Frontal cortex (tissue), 3 donors: ENCODE measurements at regions not wholly inside any gene's neighbourhood (a gene's known extent, or its start where the extent isn't known, plus 50 kb on each side); places are given as distances from the start of the nearest gene placed in this dataset.

Source experiments
- DNase-seq, 2 donors: peaks; one replicate each; pipeline ENCODE4 v3.0.0; 2012; ENCODE audit warnings: low spot score in 2 of 2
- FAIRE-seq: peaks from 2 replicates; lab custom pipeline; 2012; peaks lifted over from hg19 to GRCh38; lab: Jason Lieb, UNC
- donor health status: control.
- donor health status: control.
- donor health status: control.

DNA sequence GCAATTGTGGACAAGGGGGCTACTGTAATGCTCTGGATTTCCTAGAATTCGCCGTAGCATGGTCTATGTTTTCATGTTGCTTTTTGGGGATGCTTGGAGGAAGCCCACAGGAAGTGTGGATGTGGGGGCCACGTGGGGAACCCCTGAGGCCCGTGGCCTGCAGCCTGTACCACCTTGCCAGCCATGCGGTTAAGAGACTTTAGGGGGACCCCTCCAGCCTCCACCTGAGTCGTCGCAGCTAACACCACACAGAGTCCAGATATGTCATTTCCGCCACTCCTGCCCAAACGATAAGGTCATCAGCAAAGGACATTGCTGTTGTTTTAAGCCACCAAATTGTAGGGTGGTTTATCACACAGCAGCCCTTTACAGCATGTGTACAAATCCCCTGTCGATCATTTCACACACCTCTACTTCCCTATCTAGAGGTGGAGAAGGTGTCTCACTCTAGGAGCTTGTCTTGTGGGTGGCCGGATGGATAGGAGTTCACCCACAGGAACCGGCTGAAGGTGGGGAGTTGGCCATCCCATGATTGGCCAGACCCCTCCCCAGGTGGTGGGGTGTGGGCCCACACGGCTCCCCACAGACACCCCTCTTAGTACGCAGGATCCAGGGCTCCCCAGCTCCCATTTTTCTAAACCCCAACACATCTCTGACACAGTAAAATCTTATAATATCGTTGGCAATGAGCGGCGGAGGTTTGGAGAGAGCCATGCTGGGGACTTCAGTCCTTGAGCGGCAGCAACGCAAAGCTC lies 226.7 kb downstream of the TEX29 start:
- DNase-seq (no peak), FAIRE-seq (no peak)

DNA sequence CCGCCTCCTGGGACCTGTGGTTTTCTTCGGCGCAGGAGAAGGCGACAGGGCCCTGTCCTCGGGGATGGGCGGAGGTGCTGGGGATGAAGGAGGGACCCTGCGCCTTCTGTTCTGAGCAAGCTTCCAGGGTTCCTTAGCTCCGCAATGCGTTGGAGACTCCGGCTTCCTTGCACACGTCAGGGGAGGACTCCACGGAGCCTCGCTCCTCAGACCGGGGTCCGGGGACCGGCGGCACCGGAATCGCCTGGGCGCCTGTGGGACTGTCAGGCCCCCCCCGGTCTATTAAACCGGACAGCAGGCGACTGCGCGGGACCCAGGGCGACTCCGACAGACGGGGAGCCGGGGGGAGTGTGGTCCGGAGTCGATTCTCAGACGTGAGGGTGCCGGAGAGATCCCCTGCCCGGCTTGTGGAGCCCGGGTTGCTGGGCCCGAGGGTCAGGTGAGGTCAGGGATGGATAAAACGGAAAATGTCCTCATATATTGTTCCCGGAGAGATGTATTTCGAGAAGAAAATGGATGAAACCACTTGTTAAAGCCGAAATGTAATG lies 227.4 kb downstream of the TEX29 start:
- DNase-seq, result no peak
- FAIRE-seq, result no peak

DNA sequence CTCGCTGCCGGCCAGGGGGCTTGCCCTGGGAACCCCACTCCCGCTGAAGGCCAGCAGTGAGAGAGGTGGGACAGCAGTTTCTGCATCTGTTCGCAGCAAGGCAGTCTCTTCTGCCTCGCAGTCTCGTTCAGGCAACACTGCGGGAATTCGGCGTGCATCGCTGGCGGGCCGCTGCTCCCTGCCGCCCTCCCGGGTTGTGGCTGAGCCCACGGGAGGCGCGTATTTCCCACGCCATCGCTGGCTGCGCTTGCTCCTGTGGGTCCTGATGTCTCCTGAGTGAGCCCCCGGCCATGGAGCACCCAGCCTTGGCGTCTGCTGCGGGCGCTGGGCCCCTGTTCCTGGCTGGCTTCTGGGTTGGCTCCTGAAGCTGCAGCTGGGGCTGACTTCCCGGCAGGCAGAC lies 227.9 kb downstream of the TEX29 start:
- FAIRE-seq (no peak), DNase-seq (no peak)

DNA sequence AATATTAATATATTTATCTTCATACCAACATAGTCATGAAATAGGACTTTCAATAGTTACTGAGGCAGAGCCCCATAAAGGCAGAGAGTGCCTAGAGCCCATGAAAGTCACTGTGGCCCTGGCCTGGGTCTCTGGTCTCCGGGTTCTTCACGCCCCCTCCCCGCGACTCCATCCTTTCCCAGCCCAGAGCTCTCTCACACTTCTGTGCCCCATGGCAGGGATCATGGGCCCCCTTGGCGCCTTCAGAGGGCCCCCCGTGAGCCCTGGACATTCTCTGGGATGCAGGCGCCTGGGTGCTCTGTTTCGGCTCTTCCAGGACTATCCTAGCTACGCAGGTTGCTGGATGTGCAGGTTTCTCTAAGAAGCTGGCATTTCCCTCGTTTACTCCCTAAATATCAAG lies 228.4 kb downstream of the TEX29 start:
- no peak for DNase-seq
- FAIRE-seq, result no peak

DNA sequence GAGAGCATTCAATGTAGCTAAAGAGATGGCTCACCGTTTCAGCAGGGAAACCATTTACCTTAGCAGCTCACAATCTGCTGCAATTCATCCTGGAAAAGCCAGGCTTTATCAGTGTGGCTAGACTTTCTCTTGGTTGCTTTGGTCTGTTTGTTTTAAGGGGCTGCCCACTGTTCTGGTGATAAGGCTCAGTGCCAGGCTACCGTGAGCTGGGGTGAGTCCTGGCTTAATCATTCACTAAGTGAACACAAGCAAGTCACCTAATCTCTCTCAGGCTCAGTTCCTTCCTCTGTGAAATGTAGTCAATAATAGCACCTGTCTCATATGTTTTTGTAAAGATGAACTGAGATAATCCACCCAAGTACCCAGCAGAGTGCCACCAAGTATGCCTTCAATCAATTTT lies 229.0 kb downstream of the TEX29 start:
- no peak for FAIRE-seq
- no peak for DNase-seq

DNA sequence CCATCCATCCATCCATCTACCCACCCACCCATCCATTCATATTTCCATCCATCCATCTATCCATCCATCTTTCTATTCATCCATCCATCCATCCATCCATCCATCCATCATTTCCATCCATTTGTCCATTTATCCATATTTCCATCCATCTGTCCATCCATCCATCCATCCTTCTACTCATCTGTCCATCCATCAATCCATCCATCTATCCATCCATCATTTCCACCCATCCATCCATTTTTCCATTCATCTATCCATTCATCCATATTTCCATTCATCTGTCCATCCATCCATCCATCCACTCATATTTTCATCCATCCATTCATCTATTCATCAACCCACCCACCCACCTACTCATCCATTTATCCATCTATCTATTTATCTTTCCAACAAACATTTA lies 229.6 kb downstream of the TEX29 start:
- DNase-seq (no peak), FAIRE-seq (no peak)

DNA sequence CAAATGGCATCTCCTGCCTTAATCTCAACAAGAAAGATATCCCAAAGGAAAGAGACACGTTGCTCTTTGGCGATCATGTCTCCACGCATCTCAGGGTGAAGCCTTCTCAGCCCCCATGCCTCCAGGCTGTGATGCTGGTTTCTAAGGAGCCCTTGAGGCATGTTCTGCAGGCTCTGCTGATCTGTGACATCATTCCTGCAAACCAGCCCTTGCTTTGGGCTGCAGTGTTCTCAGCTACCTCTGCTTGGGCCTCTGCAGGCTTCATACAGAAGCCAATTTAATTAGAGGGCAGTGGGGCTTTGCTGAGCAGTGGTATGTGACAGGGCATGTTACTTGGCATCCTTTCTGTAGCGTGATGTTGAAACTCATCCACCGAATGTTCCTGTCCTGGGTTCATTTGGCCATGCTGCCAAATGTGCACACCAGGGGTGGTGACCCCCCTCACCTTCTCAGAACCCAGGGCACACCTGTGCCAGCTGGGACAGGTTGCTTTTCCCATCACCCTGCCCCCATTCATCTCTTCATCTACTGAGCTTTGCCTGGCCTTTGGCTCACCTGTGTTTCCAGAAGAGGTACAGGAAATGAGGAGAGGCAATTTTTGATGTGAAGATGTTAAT lies 230.9 kb downstream of the TEX29 start:
- FAIRE-seq, result no peak
- no peak for DNase-seq

DNA sequence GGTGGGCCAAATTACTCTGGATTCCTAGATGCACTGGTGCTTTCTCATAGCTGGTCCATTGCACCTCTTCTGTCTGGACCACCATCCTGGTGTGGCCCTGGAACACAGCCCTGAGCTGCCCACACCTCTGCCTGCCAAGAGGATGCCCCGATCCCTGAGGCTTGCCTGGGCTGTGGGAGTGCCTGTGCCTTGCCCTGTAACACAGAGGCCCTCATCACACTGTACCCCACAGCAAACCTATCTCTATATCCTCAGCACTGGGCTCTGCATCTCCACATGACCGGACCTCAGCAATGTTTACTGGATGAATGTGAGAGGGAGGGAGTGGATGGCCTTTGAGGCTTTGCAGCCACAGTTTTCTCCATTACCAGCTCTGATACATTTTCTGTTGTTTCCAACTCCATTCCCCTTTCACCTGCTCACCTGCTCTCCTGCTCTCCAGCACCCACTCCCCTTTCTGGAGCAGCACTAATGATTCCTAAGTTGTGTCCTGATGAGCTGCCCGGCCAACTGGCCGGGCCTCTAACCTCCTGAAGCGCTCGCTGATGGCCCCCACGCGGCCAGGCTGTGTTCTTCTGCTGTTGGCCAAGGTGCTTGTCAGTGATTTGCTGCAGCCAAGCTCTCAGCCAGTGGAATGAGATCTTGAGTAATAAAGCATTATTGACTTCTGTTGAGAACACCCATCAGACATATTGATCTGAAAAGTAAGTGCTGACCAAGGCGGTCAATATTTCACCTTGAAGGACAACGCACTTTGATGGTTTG lies 232.6 kb downstream of the TEX29 start:
- FAIRE-seq (no peak), DNase-seq (no peak)

DNA sequence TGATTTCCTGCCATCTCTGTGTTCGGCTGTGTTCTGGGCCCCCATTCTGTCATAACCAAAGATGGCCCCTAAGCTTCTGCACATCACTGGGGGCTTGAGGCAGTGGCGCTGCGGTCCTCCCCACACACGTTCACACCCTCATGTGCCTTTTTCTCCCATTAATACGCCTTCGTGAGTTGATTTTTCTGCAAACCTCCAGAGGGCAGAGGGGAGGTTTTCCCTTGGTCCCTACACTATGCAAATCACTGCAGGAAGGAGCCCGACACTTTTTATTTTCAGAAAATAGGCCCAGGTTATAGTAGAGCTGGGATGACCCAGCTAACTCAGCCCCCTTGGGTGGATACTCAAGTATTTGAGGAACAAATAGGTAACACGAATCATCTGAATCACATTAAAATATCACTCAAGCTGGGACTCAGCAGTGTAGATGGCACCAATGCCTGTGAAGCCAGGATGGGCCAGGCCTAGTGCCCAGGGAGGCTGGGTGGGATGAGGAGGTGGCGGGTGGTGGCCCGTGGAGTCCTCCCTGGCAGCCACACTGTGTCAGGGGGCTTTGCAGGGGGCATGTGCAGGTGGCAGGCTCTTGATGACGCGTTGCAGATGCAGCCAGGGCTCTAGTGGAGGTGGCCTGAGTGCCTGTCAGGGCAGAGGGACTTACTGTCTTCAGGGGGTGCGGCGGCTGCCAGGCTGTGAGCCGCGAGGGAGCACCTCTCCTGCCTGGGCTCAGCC lies 234.3 kb downstream of the TEX29 start:
- no peak for DNase-seq
- FAIRE-seq, result no peak

DNA sequence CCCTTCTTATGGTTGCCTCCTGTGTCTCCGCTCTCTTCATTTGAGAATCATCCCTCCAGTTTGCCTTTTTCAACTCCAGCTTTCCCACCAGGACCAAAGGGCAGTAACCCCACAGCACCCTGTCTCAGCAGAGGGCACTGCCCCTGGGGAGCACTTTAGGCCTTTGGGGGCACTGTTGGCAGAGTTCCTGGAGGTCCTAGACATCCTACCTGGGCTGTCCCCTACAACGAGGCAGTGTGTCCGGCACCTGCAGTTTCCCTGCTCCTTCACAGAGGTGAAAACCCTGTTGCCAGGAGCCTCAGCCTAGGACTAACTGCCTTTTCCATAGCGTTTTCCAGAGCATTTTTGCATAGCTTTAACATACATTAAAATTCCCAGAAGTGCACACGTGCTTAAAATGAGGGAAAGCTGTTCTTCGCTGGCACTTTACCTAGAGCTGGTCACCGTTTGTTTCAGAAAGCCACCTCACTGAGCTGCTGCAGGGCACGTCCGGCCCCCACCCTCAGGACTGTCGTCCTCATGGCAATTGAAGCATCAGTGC lies 234.9 kb downstream of the TEX29 start:
- FAIRE-seq, result no peak
- DNase-seq, result no peak

DNA sequence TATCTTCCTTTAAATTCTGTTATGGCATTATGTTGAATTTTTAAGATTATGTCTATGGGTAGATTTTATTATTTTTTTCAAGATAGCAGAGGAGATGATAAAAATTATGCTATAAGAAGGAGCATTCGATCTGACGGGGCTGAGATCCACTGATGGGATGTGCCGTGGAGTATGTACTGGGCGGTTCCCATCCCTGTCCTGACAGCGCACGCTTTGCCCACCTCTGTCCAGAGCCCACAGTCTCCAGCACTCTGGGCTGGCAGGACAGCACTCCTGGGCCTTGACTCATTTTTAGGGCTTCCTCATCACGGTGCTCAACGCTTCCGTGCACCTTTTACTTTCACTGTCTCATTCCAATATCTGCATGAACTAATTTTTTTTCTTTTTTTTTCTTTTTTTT lies 235.5 kb downstream of the TEX29 start:
- DNase-seq (no peak), FAIRE-seq (no peak)

DNA sequence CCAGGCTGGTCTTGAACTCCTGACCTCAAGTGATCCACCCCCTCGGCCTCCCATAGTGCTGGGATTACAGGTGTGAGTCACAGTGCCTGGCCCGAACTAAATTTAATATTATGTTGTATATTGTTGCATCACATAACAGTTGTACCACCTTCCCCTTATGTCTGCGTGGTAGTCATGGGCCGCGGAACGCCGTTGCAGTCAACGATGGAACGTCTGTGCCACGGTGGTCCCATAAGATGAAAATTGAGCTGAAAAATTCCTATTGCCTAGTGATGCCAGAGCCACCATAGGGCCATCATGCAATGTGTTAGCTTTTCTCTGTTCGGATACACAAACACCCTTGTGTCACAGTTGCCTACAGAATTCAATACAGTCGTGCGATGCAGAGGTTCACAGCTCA lies 236.1 kb downstream of the TEX29 start:
- no peak for FAIRE-seq
- DNase-seq, result no peak

DNA sequence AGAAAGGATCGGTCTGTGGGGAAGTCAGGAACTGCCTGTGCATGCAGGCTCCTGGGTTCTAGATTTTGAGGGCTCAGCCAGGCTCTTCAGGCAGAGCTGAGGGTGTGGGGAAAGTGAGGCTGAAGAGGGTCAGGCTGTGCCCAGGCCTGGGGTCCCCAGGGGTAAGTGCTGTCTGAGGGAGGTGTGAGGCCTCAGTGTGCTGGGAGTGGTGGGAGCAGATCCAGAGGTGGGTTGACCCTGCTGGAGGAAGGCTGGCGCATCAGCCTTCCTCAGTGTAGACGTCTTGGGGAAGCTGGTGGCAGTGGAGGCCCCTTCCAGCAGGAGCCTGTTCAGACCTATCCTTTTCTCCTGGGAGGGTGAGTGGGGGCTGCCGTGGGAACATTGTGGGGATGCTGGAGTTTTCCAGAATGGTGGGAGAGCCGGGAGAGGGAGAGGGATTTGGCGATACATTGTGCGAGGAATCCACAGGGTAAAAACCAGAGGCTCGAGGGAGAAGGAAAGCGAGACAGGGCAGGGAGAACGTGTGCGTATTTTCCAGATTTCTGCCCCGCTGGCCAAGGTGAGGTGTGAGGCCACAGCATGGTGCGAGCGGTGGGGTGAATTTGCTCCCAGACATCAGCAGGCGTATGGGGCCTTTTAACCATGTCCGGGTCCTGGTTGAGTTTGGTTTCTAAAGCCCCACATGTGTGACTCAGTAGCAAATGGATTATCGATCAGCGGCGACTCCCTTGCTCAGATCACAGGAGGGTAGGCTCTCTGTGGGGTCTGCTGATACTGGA lies 237.7 kb downstream of the TEX29 start:
- DNase-seq (no peak), FAIRE-seq (no peak)

DNA sequence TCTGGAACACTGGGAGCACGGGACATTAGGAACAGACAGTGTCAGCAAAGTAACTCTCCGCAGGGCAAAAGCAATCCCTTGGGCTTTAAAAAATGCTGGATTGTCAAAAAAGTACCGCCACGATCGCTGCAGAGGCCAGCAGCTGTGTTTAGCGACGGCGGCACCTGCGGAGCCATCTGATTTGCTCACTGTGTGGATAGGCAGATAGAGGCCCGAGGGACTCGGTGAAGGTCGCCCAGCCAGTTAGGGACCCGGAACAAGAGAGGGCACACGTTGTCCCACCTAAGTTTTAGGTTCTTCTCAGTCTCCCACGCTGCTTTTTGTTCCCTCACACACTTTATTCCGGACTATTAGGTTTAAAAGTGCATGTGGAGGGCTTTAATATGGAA lies 238.3 kb downstream of the TEX29 start:
- DNase-seq (no peak), FAIRE-seq (no peak)

DNA sequence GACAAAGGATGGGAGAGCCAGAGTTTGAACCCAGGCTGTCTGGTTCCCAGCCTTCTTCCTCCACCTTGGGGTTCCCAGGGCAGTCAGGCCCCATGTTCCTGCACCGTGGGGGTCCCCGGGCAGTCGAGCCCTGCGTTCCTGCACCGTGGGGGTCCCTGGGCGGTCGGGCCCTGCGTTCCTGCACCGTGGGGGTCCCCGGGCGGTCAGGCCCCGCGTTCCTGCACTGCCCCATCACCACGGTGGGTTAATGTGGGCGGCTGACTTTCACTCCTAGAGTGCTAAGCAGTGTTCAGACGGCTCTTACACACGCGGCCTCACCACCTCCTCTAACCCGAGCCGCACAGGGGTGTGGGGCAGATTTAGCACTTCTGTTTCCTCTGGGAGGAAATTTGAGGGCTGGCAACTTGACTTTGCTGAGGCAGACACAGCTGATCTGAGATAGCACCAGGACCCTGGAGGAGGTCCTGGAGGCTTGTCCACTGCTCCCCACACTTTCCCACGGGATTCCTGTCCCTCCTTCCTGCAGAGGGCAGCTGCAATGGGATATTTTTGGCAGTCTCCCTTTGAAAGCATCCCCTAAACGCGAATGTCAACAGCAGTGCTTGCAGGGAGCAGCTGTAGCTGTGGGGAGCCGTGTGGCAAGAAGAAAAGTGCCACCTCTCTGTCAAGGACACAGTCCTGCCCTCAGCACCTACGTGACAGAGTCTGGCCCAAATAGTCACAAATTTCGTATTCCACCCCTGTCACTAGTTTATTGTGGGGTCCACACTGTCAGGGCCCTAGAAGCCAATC lies 239.4 kb downstream of the TEX29 start:
- FAIRE-seq (no peak), DNase-seq (no peak)

DNA sequence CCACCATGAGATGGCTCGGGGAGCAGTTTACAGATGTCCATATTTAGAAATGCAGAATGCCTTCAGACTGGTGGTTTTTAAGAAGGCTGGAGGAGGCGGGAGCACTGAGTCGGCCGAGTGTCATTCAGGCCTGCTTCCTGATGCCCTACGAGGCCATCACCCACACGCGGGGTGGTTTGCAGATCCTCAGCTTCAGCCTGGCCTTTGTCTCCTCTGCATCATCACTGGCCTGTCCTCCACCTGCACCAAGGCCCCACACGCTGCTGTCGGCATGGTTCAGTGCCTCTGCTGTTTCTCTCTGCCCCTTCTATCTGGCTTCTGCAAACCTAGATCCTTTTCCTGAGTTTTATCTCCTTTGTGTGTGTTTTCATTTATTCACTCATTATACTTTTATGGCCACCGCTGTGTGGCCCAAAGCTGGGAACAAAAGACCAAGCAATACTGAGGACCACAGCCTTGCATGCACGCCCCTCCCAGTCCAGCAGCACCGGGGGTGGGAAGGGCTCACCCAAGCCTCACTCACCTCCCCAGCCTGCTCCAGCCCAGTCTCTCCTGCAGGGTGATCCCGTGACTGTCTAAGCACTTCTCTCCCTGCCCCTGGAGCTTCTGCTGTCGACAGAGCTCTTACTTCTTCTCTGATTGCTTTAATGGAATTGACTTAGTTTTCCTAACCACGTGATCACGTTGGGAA lies 240.8 kb downstream of the TEX29 start:
- FAIRE-seq (no peak), DNase-seq (no peak)

DNA sequence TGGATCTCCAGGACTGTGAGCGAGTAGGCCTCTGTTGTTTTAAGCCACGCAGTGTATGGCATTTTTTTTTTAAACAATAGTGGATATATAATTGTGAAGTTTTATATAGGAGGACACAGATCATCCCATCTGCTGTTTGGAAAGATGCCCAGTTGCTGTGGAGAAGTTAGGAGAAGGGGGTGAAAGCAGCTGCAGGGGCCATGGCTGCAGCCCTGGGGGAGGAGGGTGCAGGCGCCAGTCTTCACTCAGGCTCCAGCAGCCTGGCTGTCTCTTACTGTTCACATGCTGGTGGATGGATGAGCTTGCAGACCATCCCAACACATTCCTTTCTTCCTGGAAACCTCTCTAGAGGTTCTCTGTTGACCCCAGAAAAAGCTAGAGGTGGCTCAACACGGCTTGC lies 242.3 kb downstream of the TEX29 start:
- no peak for DNase-seq
- no peak for FAIRE-seq

DNA sequence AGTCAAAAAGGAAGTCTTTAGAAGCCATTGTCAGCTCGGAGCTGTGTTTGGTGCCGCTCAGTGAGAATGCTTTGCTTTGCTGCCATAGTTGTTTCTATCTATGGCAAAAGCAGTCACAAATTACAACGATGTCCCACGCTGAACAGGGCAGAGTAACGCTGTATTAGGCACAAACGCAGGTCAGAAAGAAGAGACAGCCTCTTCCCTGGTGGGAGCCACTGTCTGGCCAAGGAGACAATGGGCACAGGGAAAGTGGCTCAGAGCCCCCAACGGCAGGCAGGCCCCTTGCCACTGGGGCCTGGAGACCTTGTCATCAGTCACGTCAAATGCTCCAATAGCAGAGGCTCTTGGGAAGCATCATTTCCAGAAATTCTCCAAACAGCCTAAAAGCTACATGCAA lies 244.2 kb downstream of the TEX29 start:
- no peak for FAIRE-seq
- DNase-seq, result no peak
